Psoas muscle (tissue), 7 donors: ENCODE measurements at regions not wholly inside any gene's neighbourhood (a gene's known extent, or its start where the extent isn't known, plus 50 kb on each side); places are given as distances from the start of the nearest gene placed in this dataset.

Experiments
- ATAC-seq, 4 donors: fragments of 200-7000 bp; cut with Tn5 transposase; one replicate each; pipeline ENCODE4 v1.9.1; 2020; ENCODE audit warnings: moderate library complexity in 3 of 4, mild to moderate bottlenecking in 2 of 4
- DNase-seq, 2 donors: peaks; one replicate each; pipeline ENCODE4 v3.0.0-alpha.2; 2020
- H3K27ac ChIP-seq: fragments of 200-600 bp; one replicate; pipeline ENCODE4 v1.8.0; 2022
- H3K27me3 ChIP-seq, 3 donors: fragments of 200-600 bp in 1 of 3; one replicate each; pipeline versions ENCODE4 v1.6.1 to v1.8.0; 2013 to 2022; ENCODE audit warnings: low read length in 2 of 3, mild to moderate bottlenecking in 2 of 3, moderate library complexity in 1 of 3; ENCODE audit not compliant: insufficient read depth in 3 of 3
- H3K36me3 ChIP-seq, 2 donors: fragments of 200-600 bp in 1 of 2; one replicate each; pipeline versions ENCODE4 v1.6.1 to v1.8.0; 2013 to 2022; ENCODE audit warnings: low read depth in 1 of 2, mild to moderate bottlenecking in 1 of 2, moderate library complexity in 1 of 2; ENCODE audit not compliant: insufficient read depth in 1 of 2
- H3K4me1 ChIP-seq: fragments of 200-600 bp; one replicate; pipeline ENCODE4 v1.8.0; 2022
- H3K4me3 ChIP-seq: fragments of 200-600 bp; one replicate; pipeline ENCODE4 v1.8.0; 2022; ENCODE audit warnings: mild to moderate bottlenecking
- H3K9me3 ChIP-seq: fragments of 200-600 bp; one replicate; pipeline ENCODE4 v1.8.0; 2022
- CTCF ChIP-seq: fragments of 200-600 bp; IDR thresholded peaks from one replicate; pipeline ENCODE4 v1.8.0; 2022; ENCODE audit warnings: antibody characterized with exemption
- WGBS, 3 donors: extraction: QIAGEN DNeasy Blood & Tissue Kit; methylation state at CpG; one replicate each; pipeline versions ENCODE4 v1.1.6 to v1.1.7; 2013; 5-methylcytosine and 5-hydroxymethylcytosine counted together
- intact Hi-C, 2 donors: fragments of 100-400 bp; cut with DNase I; formaldehyde crosslinking; loops; one replicate each; pipeline versions ENCODE4 v1.11.0 to v1.14.2; 2022
- donor health status: healthy with polysubstance abuse.
- donor health status: DM: no; HTN: no; CAD: no; lungs with moderate emphysema.
- donor health status: Bipolar disorder and iron deficiency.
- donor health status: healthy.
- donor health status: DM: yes; HTN: yes; CAD: no.
- donor health status: DM: no; HTN: no; CAD: no.
- donor health status: DM: yes; HTN: yes; CAD: no.

- no peaks in the 10 kb centered on the region for H3K36me3 ChIP-seq
- no peaks in the 10 kb centered on the region for H3K27me3 ChIP-seq
- TF ChIP-seq CTCF = no peak
- intact Hi-C loops = no loop called here
- no peak overlapping the region for H3K27ac ChIP-seq
- no peaks in the 10 kb centered on the region for H3K4me1 ChIP-seq
- 70 to 80% (median 77%) methylated on average over 2 of the region's 2 CpGs for WGBS, 3 donors
- no peaks in the 10 kb centered on the region for H3K9me3 ChIP-seq
- DNase-seq = no peak
- H3K4me3 ChIP-seq = no peak overlapping the region
- ATAC-seq = no peak
Measured at GRCh38 chr6:165045631-165046030, 263.8 kb downstream of the C6orf118 start.

- 95 to 99% (median 98%) methylated on average over 2 of the region's 2 CpGs for WGBS, 3 donors
- Histone ChIP-seq H3K9me3 (no peaks in the 10 kb centered on the region), H3K27me3 (no peaks in the 10 kb centered on the region), H3K27ac (no peak overlapping the region), H3K4me1 (no peaks in the 10 kb centered on the region), H3K36me3 (no peaks in the 10 kb centered on the region), H3K4me3 (no peak overlapping the region)
- TF ChIP-seq CTCF = no peak
- intact Hi-C loops = no loop called here
- DNase-seq (no peak), ATAC-seq (no peak)
Measured at GRCh38 chr6:165042912-165043311, 266.5 kb downstream of the C6orf118 start.

GRCh38 chr6:165040440-165040839, 269.0 kb downstream of the C6orf118 start:
- Histone ChIP-seq H3K4me3 (no peak overlapping the region), H3K27me3 (no peaks in the 10 kb centered on the region), H3K4me1 (no peaks in the 10 kb centered on the region), H3K36me3 (no peaks in the 10 kb centered on the region), H3K9me3 (no peaks in the 10 kb centered on the region), H3K27ac (no peak overlapping the region)
- WGBS, 3 donors = 68 to 82% (median 82%) methylated on average over 1 of the region's 1 CpG
- no peak for DNase-seq
- TF ChIP-seq CTCF = no peak
- ATAC-seq = no peak
- intact Hi-C loops = no loop called here

GRCh38 chr6:165034271-165034741, 275.1 kb downstream of the C6orf118 start:
- no peak overlapping the region for H3K4me3 ChIP-seq
- ATAC-seq = no peak
- intact Hi-C loops = no loop called here
- no peaks in the 10 kb centered on the region for H3K36me3 ChIP-seq
- no peak for DNase-seq
- TF ChIP-seq CTCF = no peak
- no peaks in the 10 kb centered on the region for H3K27me3 ChIP-seq
- WGBS, 3 donors = 40 to 46% (median 43%) methylated on average over 4 of the region's 4 CpGs
- H3K4me1 ChIP-seq = no peaks in the 10 kb centered on the region
- H3K27ac ChIP-seq = no peak overlapping the region
- H3K9me3 ChIP-seq = no peaks in the 10 kb centered on the region

GRCh38 chr6:165031502-165031901, 277.9 kb downstream of the C6orf118 start:
- 33 to 44% (median 43%) methylated on average over 7 of the region's 7 CpGs for WGBS, 3 donors
- no peaks in the 10 kb centered on the region for H3K36me3 ChIP-seq
- no peak for TF ChIP-seq CTCF

More at GRCh38 chr6:165031502-165031901, 277.9 kb downstream of the C6orf118 start:
- no peak for ATAC-seq
- no peak for DNase-seq
- intact Hi-C loops = no loop called here
- H3K4me3 ChIP-seq = no peak overlapping the region
- peaks cover 5% of the 10 kb centered on the region for H3K9me3 ChIP-seq
- H3K27me3 ChIP-seq = no peaks in the 10 kb centered on the region
- no peak overlapping the region for H3K27ac ChIP-seq
- H3K4me1 ChIP-seq = no peaks in the 10 kb centered on the region
